Duodenal mucosa (tissue), 2 donors: ENCODE measurements at regions not wholly inside any gene's neighbourhood (a gene's known extent, or its start where the extent isn't known, plus 50 kb on each side); places are given as distances from the start of the nearest gene placed in this dataset.

Experiments used
- H3K27ac ChIP-seq: one replicate; pipeline ENCODE4 v1.7.0; 2013; ENCODE audit warnings: low read depth, low read length
- H3K27me3 ChIP-seq, 2 donors: one replicate each; pipeline ENCODE4 v1.7.0; 2013; ENCODE audit warnings: low read length in 2 of 2, control low read depth in 1 of 2; ENCODE audit not compliant: insufficient read depth in 2 of 2, control insufficient read depth in 1 of 2
- H3K36me3 ChIP-seq, 2 donors: one replicate each; pipeline ENCODE4 v1.7.0; 2013; ENCODE audit warnings: low read length in 2 of 2, control low read depth in 1 of 2; ENCODE audit not compliant: insufficient read depth in 2 of 2, control insufficient read depth in 1 of 2
- H3K4me1 ChIP-seq, 2 donors: one replicate each; pipeline ENCODE4 v1.7.0; 2013; ENCODE audit warnings: low read length in 2 of 2, control low read depth in 1 of 2; ENCODE audit not compliant: insufficient read depth in 2 of 2, control insufficient read depth in 1 of 2
- H3K4me3 ChIP-seq, 2 donors: one replicate each; pipeline ENCODE4 v1.7.0; 2013; ENCODE audit warnings: low read length in 2 of 2, low read depth in 1 of 2
- H3K9ac ChIP-seq, 2 donors: one replicate each; pipeline ENCODE4 v1.7.0; 2013; ENCODE audit warnings: low read length in 2 of 2, low read depth in 1 of 2
- H3K9me3 ChIP-seq, 2 donors: one replicate each; pipeline ENCODE4 v1.7.0; 2013; ENCODE audit warnings: low read length in 2 of 2, control low read depth in 1 of 2; ENCODE audit not compliant: control insufficient read depth in 1 of 2

GRCh38 chr10:30228417-30229036, 120.6 kb downstream of the MTPAP start:
- H3K27me3 ChIP-seq, result no peaks in the 10 kb centered on the region
- peaks cover 0 to 3% of the 10 kb centered on the region in 2 donors for H3K4me1 ChIP-seq
- no peak overlapping the region for H3K4me3 ChIP-seq
- no peak overlapping the region for H3K27ac ChIP-seq
- no peak overlapping the region for H3K9ac ChIP-seq
- H3K36me3 ChIP-seq, result no peaks in the 10 kb centered on the region
- no peaks in the 10 kb centered on the region for H3K9me3 ChIP-seq

- Histone ChIP-seq H3K4me1 (peaks cover 0 to 3% of the 10 kb centered on the region in 2 donors), H3K9me3 (no peaks in the 10 kb centered on the region), H3K9ac (no peak overlapping the region), H3K36me3 (no peaks in the 10 kb centered on the region), H3K4me3 (no peak overlapping the region), H3K27me3 (no peaks in the 10 kb centered on the region), H3K27ac (no peak overlapping the region)
Observed at GRCh38 chr10:30227481-30227880, 121.6 kb downstream of the MTPAP start.

- Histone ChIP-seq H3K4me3 (peak overlapping the region in 1 of 2 donors; percentile 48), H3K27me3 (no peaks in the 10 kb centered on the region), H3K36me3 (no peaks in the 10 kb centered on the region), H3K4me1 (no peaks in the 10 kb centered on the region), H3K27ac (no peak overlapping the region), H3K9ac (no peak overlapping the region), H3K9me3 (no peaks in the 10 kb centered on the region)
Observed at GRCh38 chr10:30219971-30220751, 128.9 kb downstream of the MTPAP start.

- Histone ChIP-seq H3K27me3 (no peaks in the 10 kb centered on the region), H3K4me3 (no peak overlapping the region), H3K36me3 (no peaks in the 10 kb centered on the region), H3K9ac (no peak overlapping the region), H3K4me1 (no peaks in the 10 kb centered on the region), H3K27ac (no peak overlapping the region), H3K9me3 (no peaks in the 10 kb centered on the region)
Observed at GRCh38 chr10:30216821-30217220, 132.3 kb downstream of the MTPAP start.

GRCh38 chr10:30215623-30216022, 133.5 kb downstream of the MTPAP start:
- Histone ChIP-seq H3K27ac (no peak overlapping the region), H3K4me1 (no peaks in the 10 kb centered on the region), H3K36me3 (no peaks in the 10 kb centered on the region), H3K9ac (no peak overlapping the region), H3K9me3 (no peaks in the 10 kb centered on the region), H3K27me3 (peaks cover 0 to 4% of the 10 kb centered on the region in 2 donors), H3K4me3 (no peak overlapping the region)

- Histone ChIP-seq H3K9ac (no peak overlapping the region), H3K27ac (no peak overlapping the region), H3K4me3 (no peak overlapping the region), H3K4me1 (no peaks in the 10 kb centered on the region), H3K27me3 (peaks cover 0 to 4% of the 10 kb centered on the region in 2 donors), H3K36me3 (no peaks in the 10 kb centered on the region), H3K9me3 (no peaks in the 10 kb centered on the region)
Observed at GRCh38 chr10:30215141-30215540, 133.9 kb downstream of the MTPAP start.

GRCh38 chr10:30210296-30210695, 138.8 kb downstream of the MTPAP start:
- Histone ChIP-seq H3K4me3 (no peak overlapping the region), H3K27me3 (peaks cover 0 to 4% of the 10 kb centered on the region in 2 donors), H3K27ac (no peak overlapping the region), H3K9me3 (no peaks in the 10 kb centered on the region), H3K4me1 (no peaks in the 10 kb centered on the region), H3K9ac (no peak overlapping the region), H3K36me3 (no peaks in the 10 kb centered on the region)

GRCh38 chr10:30208330-30208729, 140.7 kb downstream of the MTPAP start:
- Histone ChIP-seq H3K27me3 (peaks cover 0 to 4% of the 10 kb centered on the region in 2 donors), H3K36me3 (no peaks in the 10 kb centered on the region), H3K4me1 (no peaks in the 10 kb centered on the region), H3K4me3 (no peak overlapping the region), H3K9me3 (no peaks in the 10 kb centered on the region), H3K9ac (no peak overlapping the region), H3K27ac (no peak overlapping the region)

- Histone ChIP-seq H3K4me1 (no peaks in the 10 kb centered on the region), H3K27me3 (peaks cover 0 to 4% of the 10 kb centered on the region in 2 donors), H3K27ac (no peak overlapping the region), H3K9ac (no peak overlapping the region), H3K4me3 (no peak overlapping the region), H3K36me3 (no peaks in the 10 kb centered on the region), H3K9me3 (no peaks in the 10 kb centered on the region)
Observed at GRCh38 chr10:30207485-30208052, 141.5 kb downstream of the MTPAP start.

- H3K4me1 ChIP-seq, result no peaks in the 10 kb centered on the region
- no peaks in the 10 kb centered on the region for H3K36me3 ChIP-seq
- no peak overlapping the region for H3K27ac ChIP-seq
- H3K4me3 ChIP-seq, result no peak overlapping the region
- peaks cover 0 to 5% of the 10 kb centered on the region in 2 donors for H3K27me3 ChIP-seq
- no peak overlapping the region for H3K9ac ChIP-seq
- H3K9me3 ChIP-seq, result no peaks in the 10 kb centered on the region
Observed at GRCh38 chr10:30200017-30200415, 140.6 kb upstream of the JCAD start.
